AG08395 (cell line): ENCODE measurements at regions not wholly inside any gene's neighbourhood (a gene's known extent, or its start where the extent isn't known, plus 50 kb on each side); places are given as distances from the start of the nearest gene placed in this dataset.

Experiments used
- DNase-seq: peaks from one replicate; pipeline ENCODE4 v3.0.0; 2012; ENCODE audit warnings: mixed read lengths, low spot score

- DNase-seq: no peak
Measured at GRCh38 chr6:6704103-6705060, 115.9 kb downstream of the LY86 start.

- DNase-seq: no peak
Measured at GRCh38 chr6:6705061-6705425, 116.5 kb downstream of the LY86 start.

- no peak for DNase-seq
Measured at GRCh38 chr6:6705915-6706675, 117.6 kb downstream of the LY86 start.

- no peak for DNase-seq
Measured at GRCh38 chr6:6707143-6707542, 118.6 kb downstream of the LY86 start.

- DNase-seq: no peak
Measured at GRCh38 chr6:6709106-6709505, 120.6 kb downstream of the LY86 start.

GRCh38 chr6:6711031-6711785 lies 122.7 kb downstream of the LY86 start:
- no peak for DNase-seq

- no peak for DNase-seq
Measured at GRCh38 chr6:6711832-6712448, 123.4 kb downstream of the LY86 start.

GRCh38 chr6:6712449-6713403 lies 124.2 kb downstream of the LY86 start:
- peak; percentile 93 for DNase-seq

GRCh38 chr6:6713657-6714056 lies 125.1 kb downstream of the LY86 start:
- peak; percentile 84 for DNase-seq

GRCh38 chr6:6714118-6714897 lies 125.8 kb downstream of the LY86 start:
- DNase-seq: peak; percentile 60

GRCh38 chr6:6714953-6715352 lies 126.4 kb downstream of the LY86 start:
- DNase-seq: no peak

GRCh38 chr6:6715465-6715864 lies 126.9 kb downstream of the LY86 start:
- no peak for DNase-seq

- DNase-seq: no peak
Measured at GRCh38 chr6:6716998-6717763, 128.7 kb downstream of the LY86 start.

- DNase-seq: no peak
Measured at GRCh38 chr6:6717953-6718352, 129.4 kb downstream of the LY86 start.

GRCh38 chr6:6721606-6722005 lies 133.1 kb downstream of the LY86 start:
- DNase-seq: no peak

- DNase-seq: no peak
Measured at GRCh38 chr6:6722195-6722594, 133.7 kb downstream of the LY86 start.

- no peak for DNase-seq
Measured at GRCh38 chr6:6723361-6723760, 134.8 kb downstream of the LY86 start.

- DNase-seq: peak; percentile 80
Measured at GRCh38 chr6:6723921-6724538, 135.5 kb downstream of the LY86 start.
